Stimulated activated CD4-positive, alpha-beta T cell treated with anti-CD3 and anti-CD28 coated beads, Interleukin-12 subunit alpha, Interleukin-12 subunit beta, amount 100 ng/mL, for 48 hours (primary cell): ENCODE measurements at regions not wholly inside any gene's neighbourhood (a gene's known extent, or its start where the extent isn't known, plus 50 kb on each side); places are given as distances from the start of the nearest gene placed in this dataset.
"Not testable (repeated sequence)": the region's sequence is repeated elsewhere in the genome, so short reads cannot be mapped to it uniquely, and the experiment has no call there.

ENCODE experiments used
- DNase-seq, 3 donors: peaks; one replicate each; pipeline ENCODE4 v3.0.0-alpha.2; 2020; ENCODE audit warnings: low read depth in 2 of 3, low spot score in 1 of 3

- DNase-seq: no peak
These were observed 141.3 kb upstream of the VKORC1L1 start for GRCh38 chr7:65731562-65732035.

- no peak for DNase-seq
These were observed 128.5 kb upstream of the VKORC1L1 start for GRCh38 chr7:65744406-65744805.

- no peak for DNase-seq
These were observed 126.5 kb upstream of the VKORC1L1 start for GRCh38 chr7:65746398-65746669.

- DNase-seq: no peak
These were observed 123.8 kb upstream of the VKORC1L1 start for GRCh38 chr7:65749039-65749438.

- DNase-seq: no peak
These were observed 123.4 kb upstream of the VKORC1L1 start for GRCh38 chr7:65749518-65749917.

GRCh38 chr7:65750511-65751344, 122.1 kb upstream of the VKORC1L1 start:
- DNase-seq: peak; percentile 74 to 90 (median 78)

GRCh38 chr7:65754070-65754469, 118.8 kb upstream of the VKORC1L1 start:
- DNase-seq: not testable (repeated sequence)

- not testable (repeated sequence) for DNase-seq
These were observed 113.9 kb upstream of the VKORC1L1 start for GRCh38 chr7:65758991-65759390.

GRCh38 chr7:65762712-65763111, 110.2 kb upstream of the VKORC1L1 start:
- DNase-seq: not testable (repeated sequence)

GRCh38 chr7:65763114-65763513, 109.8 kb upstream of the VKORC1L1 start:
- not testable (repeated sequence) for DNase-seq

GRCh38 chr7:65770473-65771225, 102.2 kb upstream of the VKORC1L1 start:
- peak; percentile 87 to 91 (median 90) for DNase-seq

- DNase-seq: not testable (repeated sequence)
These were observed 101.7 kb upstream of the VKORC1L1 start for GRCh38 chr7:65771226-65771569.

- not testable (repeated sequence) for DNase-seq
These were observed 96.2 kb upstream of the VKORC1L1 start for GRCh38 chr7:65776677-65777076.

- DNase-seq: not testable (repeated sequence)
These were observed 82.9 kb upstream of the VKORC1L1 start for GRCh38 chr7:65789943-65790342.

GRCh38 chr7:65791788-65792187, 81.1 kb upstream of the VKORC1L1 start:
- not testable (repeated sequence) for DNase-seq

GRCh38 chr7:65792726-65793125, 80.1 kb upstream of the VKORC1L1 start:
- not testable (repeated sequence) for DNase-seq

- not testable (repeated sequence) for DNase-seq
These were observed 78.0 kb upstream of the VKORC1L1 start for GRCh38 chr7:65794671-65795391.

GRCh38 chr7:65795392-65795716, 77.5 kb upstream of the VKORC1L1 start:
- DNase-seq: not testable (repeated sequence)

GRCh38 chr7:65796205-65796604, 76.7 kb upstream of the VKORC1L1 start:
- DNase-seq: no peak

- DNase-seq: not testable (repeated sequence)
These were observed 75.8 kb upstream of the VKORC1L1 start for GRCh38 chr7:65797086-65797485.

GRCh38 chr7:65797566-65797965, 75.3 kb upstream of the VKORC1L1 start:
- not testable (repeated sequence) for DNase-seq
